NCI-H2227 treated with DMSO at 0.1 percent for 48 hours (cell line): ENCODE measurements at regions not wholly inside any gene's neighbourhood (a gene's known extent, or its start where the extent isn't known, plus 50 kb on each side); places are given as distances from the start of the nearest gene placed in this dataset.
"Not testable (repeated sequence)": the region's sequence is repeated elsewhere in the genome, so short reads cannot be mapped to it uniquely, and the experiment has no call there.

ENCODE experiments used
- DNase-seq: peaks from one replicate; lab custom pipeline; 2025; lab: John Stamatoyannopoulos, UW

GRCh38 chr16:31581065-31581464 lies 53.4 kb downstream of the AHSP start:
- DNase-seq: not testable (repeated sequence)

GRCh38 chr16:31601737-31602384 lies 74.2 kb downstream of the AHSP start:
- not testable (repeated sequence) for DNase-seq

- DNase-seq: no peak
These were observed 90.4 kb downstream of the AHSP start for GRCh38 chr16:31618130-31618529.

GRCh38 chr16:31636433-31636832 lies 108.7 kb downstream of the AHSP start:
- no peak for DNase-seq

- no peak for DNase-seq
These were observed 113.6 kb downstream of the AHSP start for GRCh38 chr16:31641279-31641678.

GRCh38 chr16:31655674-31656073 lies 128.0 kb downstream of the AHSP start:
- DNase-seq: not testable (repeated sequence)

GRCh38 chr16:31664683-31665482 lies 137.2 kb downstream of the AHSP start:
- DNase-seq: no peak

GRCh38 chr16:31674686-31675085 lies 147.0 kb downstream of the AHSP start:
- no peak for DNase-seq

- DNase-seq: no peak
These were observed 149.0 kb downstream of the AHSP start for GRCh38 chr16:31676731-31677130.

GRCh38 chr16:31678649-31679325 lies 151.1 kb downstream of the AHSP start:
- no peak for DNase-seq

GRCh38 chr16:31689331-31689730 lies 161.6 kb downstream of the AHSP start:
- not testable (repeated sequence) for DNase-seq

- not testable (repeated sequence) for DNase-seq
These were observed 164.6 kb downstream of the AHSP start for GRCh38 chr16:31692338-31692737.

GRCh38 chr16:31693733-31694132 lies 166.0 kb downstream of the AHSP start:
- no peak for DNase-seq

GRCh38 chr16:31694461-31694860 lies 166.8 kb downstream of the AHSP start:
- no peak for DNase-seq

GRCh38 chr16:31695667-31696066 lies 168.0 kb downstream of the AHSP start:
- DNase-seq: no peak

- DNase-seq: peak; percentile 12
These were observed 169.5 kb downstream of the AHSP start for GRCh38 chr16:31696968-31697743.

- DNase-seq: no peak
These were observed 170.0 kb downstream of the AHSP start for GRCh38 chr16:31697744-31698125.

- no peak for DNase-seq
These were observed 171.2 kb downstream of the AHSP start for GRCh38 chr16:31698901-31699300.

GRCh38 chr16:31699601-31700000 lies 171.9 kb downstream of the AHSP start:
- no peak for DNase-seq

GRCh38 chr16:31700200-31700529 lies 172.5 kb downstream of the AHSP start:
- peak; percentile 69 for DNase-seq

GRCh38 chr16:31700530-31701388 lies 172.8 kb upstream of the ZNF267 start:
- no peak for DNase-seq
